ENCODE measurements at regions not wholly inside any gene's neighbourhood (a gene's known extent, or its start where the extent isn't known, plus 50 kb on each side); places are given as distances from the start of the nearest gene placed in this dataset.

- TF ChIP-seq CTCF (IDR thresholded peaks at IDR 0.05), result no peak
- TF ChIP-seq POLR2A (IDR thresholded peaks at IDR 0.05), result no peak
- TF ChIP-seq EP300 (IDR thresholded peaks at IDR 0.05), result no peak
Observed at GRCh38 chr10:55746002-55746401, 615.1 kb downstream of the ZWINT start.

All from ovary (tissue), 3 donors.